ENCODE measurements at regions not wholly inside any gene's neighbourhood (a gene's known extent, or its start where the extent isn't known, plus 50 kb on each side); places are given as distances from the start of the nearest gene placed in this dataset.

- no peaks in the 10 kb centered on the region for H3K4me1 ChIP-seq (ENCODE audit: insufficient read depth, low read length, poor library complexity, severe bottlenecking)
- no peaks in the 10 kb centered on the region for H3K36me3 ChIP-seq (ENCODE audit: insufficient read depth, low read length)
- 0 out of 2 replicates have a peak, but pooled peaks cover 4% of the 10 kb centered on the region for H3K9me2 ChIP-seq (ENCODE audit: insufficient read depth, low read length)
- no peak overlapping the region for H3K4me3 ChIP-seq (ENCODE audit: low read depth, low read length, poor library complexity, severe bottlenecking)
- H4K20me1 ChIP-seq (ENCODE audit: insufficient read depth, low read length) = no peaks in the 10 kb centered on the region
- TF ChIP-seq, protein P1, sequence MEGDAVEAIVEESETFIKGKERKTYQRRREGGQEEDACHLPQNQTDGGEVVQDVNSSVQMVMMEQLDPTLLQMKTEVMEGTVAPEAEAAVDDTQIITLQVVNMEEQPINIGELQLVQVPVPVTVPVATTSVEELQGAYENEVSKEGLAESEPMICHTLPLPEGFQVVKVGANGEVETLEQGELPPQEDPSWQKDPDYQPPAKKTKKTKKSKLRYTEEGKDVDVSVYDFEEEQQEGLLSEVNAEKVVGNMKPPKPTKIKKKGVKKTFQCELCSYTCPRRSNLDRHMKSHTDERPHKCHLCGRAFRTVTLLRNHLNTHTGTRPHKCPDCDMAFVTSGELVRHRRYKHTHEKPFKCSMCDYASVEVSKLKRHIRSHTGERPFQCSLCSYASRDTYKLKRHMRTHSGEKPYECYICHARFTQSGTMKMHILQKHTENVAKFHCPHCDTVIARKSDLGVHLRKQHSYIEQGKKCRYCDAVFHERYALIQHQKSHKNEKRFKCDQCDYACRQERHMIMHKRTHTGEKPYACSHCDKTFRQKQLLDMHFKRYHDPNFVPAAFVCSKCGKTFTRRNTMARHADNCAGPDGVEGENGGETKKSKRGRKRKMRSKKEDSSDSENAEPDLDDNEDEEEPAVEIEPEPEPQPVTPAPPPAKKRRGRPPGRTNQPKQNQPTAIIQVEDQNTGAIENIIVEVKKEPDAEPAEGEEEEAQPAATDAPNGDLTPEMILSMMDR (conservative IDR thresholded peaks at IDR 0.05; ENCODE audit: low read length) = no peak
- TF ChIP-seq EZH2phosphoT487 (IDR thresholded peaks at IDR 0.05; ENCODE audit: borderline replicate concordance, low read depth, low read length) = no peak
- BruUV-seq (replicated peaks) = no TSS peak
- CTCF ChIA-PET (ENCODE audit: unreplicated experiment) = interaction anchor here (0.5 kb wide), 1 partner anchor 67 kb away, joined by 9 read pairs; no protein-coding TSS in a partner anchor
- intact Hi-C loops (cut with micrococcal nuclease; ENCODE audit: unreplicated experiment) = no loop called here
- DNase-seq (ENCODE audit: low spot score) = no peak
- POLR2A ChIA-PET = interaction anchor here (0.8 kb wide), 1 partner anchor 57 kb away, joined by 4 read pairs; no protein-coding TSS in a partner anchor
- H2AFZ ChIP-seq (ENCODE audit: low read length) = no peak overlapping the region
- H3K9me3 ChIP-seq (ENCODE audit: low read length) = no peaks in the 10 kb centered on the region
- H3K4me2 ChIP-seq (ENCODE audit: low read length) = no peak overlapping the region
- no peaks in the 10 kb centered on the region for H3K79me2 ChIP-seq (ENCODE audit: insufficient read depth, low read depth, low read length)
- no peak overlapping the region for H3K27ac ChIP-seq (ENCODE audit: low read depth, low read length, poor library complexity, severe bottlenecking)
Observed at GRCh38 chr1:25169168-25169567, 63.1 kb downstream of the SYF2 start.

- intact Hi-C loops (cut with micrococcal nuclease; ENCODE audit: unreplicated experiment) = no loop called here
- Histone ChIP-seq H3K36me3 (ENCODE audit: insufficient read depth, low read length) (no peaks in the 10 kb centered on the region), H4K20me1 (ENCODE audit: insufficient read depth, low read length) (no peaks in the 10 kb centered on the region), H3K79me2 (ENCODE audit: insufficient read depth, low read depth, low read length) (no peaks in the 10 kb centered on the region), H3K9me3 (ENCODE audit: low read length) (no peaks in the 10 kb centered on the region), H3K4me2 (ENCODE audit: low read length) (no peak overlapping the region), H2AFZ (ENCODE audit: low read length) (no peak overlapping the region), H3K4me3 (ENCODE audit: low read depth, low read length, poor library complexity, severe bottlenecking) (no peak overlapping the region), H3K9me2 (ENCODE audit: insufficient read depth, low read length) (0 out of 2 replicates have a peak, but pooled peaks cover 4% of the 10 kb centered on the region), H3K4me1 (ENCODE audit: insufficient read depth, low read length, poor library complexity, severe bottlenecking) (no peaks in the 10 kb centered on the region), H3K27ac (ENCODE audit: low read depth, low read length, poor library complexity, severe bottlenecking) (no peak overlapping the region)
- TF ChIP-seq EZH2phosphoT487 (IDR thresholded peaks at IDR 0.05; ENCODE audit: borderline replicate concordance, low read depth, low read length) = no peak
- TF ChIP-seq, protein P1 (conservative IDR thresholded peaks at IDR 0.05; ENCODE audit: low read length) = no peak
- ChIA-PET CTCF (ENCODE audit: unreplicated experiment) (no interaction called here), POLR2A (interaction anchor here (0.8 kb wide), 1 partner anchor 57 kb away, joined by 4 read pairs; no protein-coding TSS in a partner anchor)
- BruUV-seq (replicated peaks) = no TSS peak
- DNase-seq (ENCODE audit: low spot score) = no peak
Observed at GRCh38 chr1:25168193-25169071, 63.9 kb downstream of the SYF2 start.
